ENCODE measurements at regions not wholly inside any gene's neighbourhood (a gene's known extent, or its start where the extent isn't known, plus 50 kb on each side); places are given as distances from the start of the nearest gene placed in this dataset.

DNA sequence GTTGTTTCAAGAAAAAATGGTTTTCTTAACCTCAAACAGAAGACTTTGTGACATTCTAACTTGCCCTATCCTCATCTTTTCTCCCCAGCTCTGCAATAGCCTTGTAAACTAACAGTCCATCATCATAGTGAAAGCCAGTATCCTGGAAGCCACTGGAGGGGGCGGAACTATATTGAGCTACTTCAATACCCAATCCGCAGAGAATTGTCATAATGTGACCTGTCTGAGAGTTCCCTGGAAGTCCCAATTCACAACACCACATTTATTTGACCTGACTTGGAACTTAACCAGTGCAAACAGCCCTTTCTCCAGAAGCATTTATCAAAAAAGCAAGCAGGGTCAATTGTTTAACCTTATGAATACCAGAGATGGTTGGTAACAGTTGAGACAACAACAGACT, 747.6 kb upstream of the GRM7 start:
- POLR2A ChIA-PET, result no interaction called here
- TF ChIP-seq, protein P1, sequence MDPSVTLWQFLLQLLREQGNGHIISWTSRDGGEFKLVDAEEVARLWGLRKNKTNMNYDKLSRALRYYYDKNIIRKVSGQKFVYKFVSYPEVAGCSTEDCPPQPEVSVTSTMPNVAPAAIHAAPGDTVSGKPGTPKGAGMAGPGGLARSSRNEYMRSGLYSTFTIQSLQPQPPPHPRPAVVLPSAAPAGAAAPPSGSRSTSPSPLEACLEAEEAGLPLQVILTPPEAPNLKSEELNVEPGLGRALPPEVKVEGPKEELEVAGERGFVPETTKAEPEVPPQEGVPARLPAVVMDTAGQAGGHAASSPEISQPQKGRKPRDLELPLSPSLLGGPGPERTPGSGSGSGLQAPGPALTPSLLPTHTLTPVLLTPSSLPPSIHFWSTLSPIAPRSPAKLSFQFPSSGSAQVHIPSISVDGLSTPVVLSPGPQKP (IDR thresholded peaks at IDR 0.05; ENCODE audit: low read depth, low read length), result no peak
- no peak for TF ChIP-seq KDM1A (IDR thresholded peaks at IDR 0.05; ENCODE audit: low read depth)
- TF ChIP-seq NPAS2 (CRISPR knock-in tag; IDR thresholded peaks at IDR 0.05; ENCODE audit: borderline replicate concordance), result no peak
- no peak for TF ChIP-seq PHF8 (IDR thresholded peaks at IDR 0.05; ENCODE audit: borderline replicate concordance, low read depth)
- no peak for TF ChIP-seq NR3C1 (IDR thresholded peaks at IDR 0.05)
- no peak for TF ChIP-seq CHD4 (IDR thresholded peaks at IDR 0.05; ENCODE audit: borderline replicate concordance)
- no peak for TF ChIP-seq MAFK (IDR thresholded peaks at IDR 0.05; ENCODE audit: partially characterized antibody)
- no peak for TF ChIP-seq MAZ (IDR thresholded peaks at IDR 0.05; ENCODE audit: borderline replicate concordance, low read depth, low read length)
- TF ChIP-seq HEYL (CRISPR knock-in tag; IDR thresholded peaks at IDR 0.05), result no peak
- TF ChIP-seq BHLHE40 (IDR thresholded peaks at IDR 0.05; ENCODE audit: low read depth, low read length), result no peak
- no peak for TF ChIP-seq ZFP36 (IDR thresholded peaks at IDR 0.05; ENCODE audit: borderline replicate concordance, partially characterized antibody)
- H3K4me1 ChIP-seq, result no peaks in the 10 kb centered on the region
- ATAC-seq (no peak), FAIRE-seq (no peak), DNase-seq (ENCODE audit: low read depth in 1 of 2, low spot score in 1 of 2) (no peak)
- H3K4me2 ChIP-seq, result no peak overlapping the region
- H3K27ac ChIP-seq, result no peak overlapping the region
- CTCF ChIA-PET, result no interaction called here
- H3K4me3 ChIP-seq, result no peak overlapping the region
- 4% methylated on average over 2 of the region's 2 CpGs for WGBS (ENCODE audit: missing lambda C conversion rate)
- no peaks in the 10 kb centered on the region for H3K9me3 ChIP-seq

DNA sequence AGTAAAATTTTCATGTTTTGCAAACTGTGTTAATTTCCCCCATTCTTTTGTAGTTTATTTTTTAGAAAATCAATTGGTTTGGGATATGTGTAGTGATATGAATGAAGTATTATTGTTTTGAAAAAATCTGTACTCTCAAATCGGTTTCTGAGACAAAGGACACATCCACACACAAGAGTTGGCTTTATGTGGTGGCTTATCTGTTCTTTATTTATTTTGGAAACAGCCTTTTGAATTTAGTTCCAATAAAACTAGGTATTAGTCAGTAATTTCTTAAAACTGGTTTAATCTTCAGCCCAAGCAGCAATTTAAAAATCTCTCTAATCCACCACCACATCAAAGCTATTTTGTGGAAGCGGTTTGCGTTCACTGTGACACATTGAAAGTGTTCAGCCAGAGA, 741.5 kb upstream of the GRM7 start:
- ATAC-seq (no peak), DNase-seq (ENCODE audit: low read depth in 1 of 2, low spot score in 1 of 2) (no peak), FAIRE-seq (no peak)
- CTCF ChIA-PET, result no interaction called here
- POLR2A ChIA-PET, result no interaction called here
- TF ChIP-seq PHF8 (IDR thresholded peaks at IDR 0.05; ENCODE audit: borderline replicate concordance, low read depth), result no peak
- TF ChIP-seq CEBPB (IDR thresholded peaks at IDR 0.05), result no peak
- TF ChIP-seq, protein P2, sequence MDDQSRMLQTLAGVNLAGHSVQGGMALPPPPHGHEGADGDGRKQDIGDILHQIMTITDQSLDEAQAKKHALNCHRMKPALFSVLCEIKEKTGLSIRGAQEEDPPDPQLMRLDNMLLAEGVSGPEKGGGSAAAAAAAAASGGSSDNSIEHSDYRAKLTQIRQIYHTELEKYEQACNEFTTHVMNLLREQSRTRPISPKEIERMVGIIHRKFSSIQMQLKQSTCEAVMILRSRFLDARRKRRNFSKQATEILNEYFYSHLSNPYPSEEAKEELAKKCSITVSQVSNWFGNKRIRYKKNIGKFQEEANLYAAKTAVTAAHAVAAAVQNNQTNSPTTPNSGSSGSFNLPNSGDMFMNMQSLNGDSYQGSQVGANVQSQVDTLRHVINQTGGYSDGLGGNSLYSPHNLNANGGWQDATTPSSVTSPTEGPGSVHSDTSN (IDR thresholded peaks at IDR 0.05), result no peak
- TF ChIP-seq, protein P3, sequence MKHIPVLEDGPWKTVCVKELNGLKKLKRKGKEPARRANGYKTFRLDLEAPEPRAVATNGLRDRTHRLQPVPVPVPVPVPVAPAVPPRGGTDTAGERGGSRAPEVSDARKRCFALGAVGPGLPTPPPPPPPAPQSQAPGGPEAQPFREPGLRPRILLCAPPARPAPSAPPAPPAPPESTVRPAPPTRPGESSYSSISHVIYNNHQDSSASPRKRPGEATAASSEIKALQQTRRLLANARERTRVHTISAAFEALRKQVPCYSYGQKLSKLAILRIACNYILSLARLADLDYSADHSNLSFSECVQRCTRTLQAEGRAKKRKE (CRISPR knock-in tag; IDR thresholded peaks at IDR 0.05; ENCODE audit: low read depth), result no peak
- Histone ChIP-seq H3K4me2 (no peak overlapping the region), H3K4me3 (no peak overlapping the region), H3K4me1 (no peaks in the 10 kb centered on the region), H3K27ac (no peak overlapping the region), H3K9me3 (no peaks in the 10 kb centered on the region)
- 9% methylated on average over 3 of the region's 3 CpGs for WGBS (ENCODE audit: missing lambda C conversion rate)

DNA sequence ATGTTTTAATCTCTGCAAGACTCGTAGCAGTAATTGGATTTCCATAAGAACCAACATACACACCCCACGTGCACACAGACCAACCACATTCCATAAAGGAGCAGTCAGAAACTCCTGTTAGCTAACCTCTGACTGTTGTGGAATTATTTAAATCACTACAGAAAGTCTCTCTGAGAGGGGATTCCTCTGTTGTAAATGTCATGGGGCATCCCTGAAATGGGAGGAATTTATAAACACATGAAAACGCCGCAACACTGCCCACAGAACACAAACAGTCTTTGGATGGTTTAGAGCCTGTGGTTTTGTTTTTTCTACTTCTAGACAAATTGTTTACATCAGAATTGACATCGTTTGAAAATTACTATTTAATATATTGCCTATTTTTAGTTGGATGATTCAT, 740.1 kb upstream of the GRM7 start:
- DNase-seq (ENCODE audit: low read depth in 1 of 2, low spot score in 1 of 2) (no peak), ATAC-seq (no peak), FAIRE-seq (no peak)
- H3K4me1 ChIP-seq, result no peaks in the 10 kb centered on the region
- POLR2A ChIA-PET, result no interaction called here
- 8% methylated on average over 5 of the region's 5 CpGs for WGBS (ENCODE audit: missing lambda C conversion rate)
- no peak overlapping the region for H3K4me3 ChIP-seq
- H3K4me2 ChIP-seq, result no peak overlapping the region
- no peaks in the 10 kb centered on the region for H3K9me3 ChIP-seq
- CTCF ChIA-PET, result no interaction called here
- H3K27ac ChIP-seq, result no peak overlapping the region
- TF ChIP-seq POLR2AphosphoS2 (conservative IDR thresholded peaks at IDR 0.05; ENCODE audit: low read length) (no peak), RAD21 (conservative IDR thresholded peaks at IDR 0.05 in 1 of 2, IDR thresholded peaks at IDR 0.05 in 1 of 2) (no peak), FOXS1 (CRISPR knock-in tag; IDR thresholded peaks at IDR 0.05) (no peak), HOXA7 (CRISPR knock-in tag; IDR thresholded peaks at IDR 0.05) (no peak), EHMT2 (IDR thresholded peaks at IDR 0.05; ENCODE audit: low read depth) (no peak), RFX5 (IDR thresholded peaks at IDR 0.05) (no peak), EHF (CRISPR knock-in tag; IDR thresholded peaks at IDR 0.05) (no peak), KDM5A (IDR thresholded peaks at IDR 0.05) (no peak), HOXB13 (CRISPR knock-in tag; IDR thresholded peaks at IDR 0.05; ENCODE audit: low read depth) (no peak), CBX2 (IDR thresholded peaks at IDR 0.05; ENCODE audit: borderline replicate concordance, low read depth) (no peak), ZC3H11A (IDR thresholded peaks at IDR 0.05) (no peak)
- TF ChIP-seq, protein P4, sequence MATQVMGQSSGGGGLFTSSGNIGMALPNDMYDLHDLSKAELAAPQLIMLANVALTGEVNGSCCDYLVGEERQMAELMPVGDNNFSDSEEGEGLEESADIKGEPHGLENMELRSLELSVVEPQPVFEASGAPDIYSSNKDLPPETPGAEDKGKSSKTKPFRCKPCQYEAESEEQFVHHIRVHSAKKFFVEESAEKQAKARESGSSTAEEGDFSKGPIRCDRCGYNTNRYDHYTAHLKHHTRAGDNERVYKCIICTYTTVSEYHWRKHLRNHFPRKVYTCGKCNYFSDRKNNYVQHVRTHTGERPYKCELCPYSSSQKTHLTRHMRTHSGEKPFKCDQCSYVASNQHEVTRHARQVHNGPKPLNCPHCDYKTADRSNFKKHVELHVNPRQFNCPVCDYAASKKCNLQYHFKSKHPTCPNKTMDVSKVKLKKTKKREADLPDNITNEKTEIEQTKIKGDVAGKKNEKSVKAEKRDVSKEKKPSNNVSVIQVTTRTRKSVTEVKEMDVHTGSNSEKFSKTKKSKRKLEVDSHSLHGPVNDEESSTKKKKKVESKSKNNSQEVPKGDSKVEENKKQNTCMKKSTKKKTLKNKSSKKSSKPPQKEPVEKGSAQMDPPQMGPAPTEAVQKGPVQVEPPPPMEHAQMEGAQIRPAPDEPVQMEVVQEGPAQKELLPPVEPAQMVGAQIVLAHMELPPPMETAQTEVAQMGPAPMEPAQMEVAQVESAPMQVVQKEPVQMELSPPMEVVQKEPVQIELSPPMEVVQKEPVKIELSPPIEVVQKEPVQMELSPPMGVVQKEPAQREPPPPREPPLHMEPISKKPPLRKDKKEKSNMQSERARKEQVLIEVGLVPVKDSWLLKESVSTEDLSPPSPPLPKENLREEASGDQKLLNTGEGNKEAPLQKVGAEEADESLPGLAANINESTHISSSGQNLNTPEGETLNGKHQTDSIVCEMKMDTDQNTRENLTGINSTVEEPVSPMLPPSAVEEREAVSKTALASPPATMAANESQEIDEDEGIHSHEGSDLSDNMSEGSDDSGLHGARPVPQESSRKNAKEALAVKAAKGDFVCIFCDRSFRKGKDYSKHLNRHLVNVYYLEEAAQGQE (IDR thresholded peaks at IDR 0.05), result no peak
- TF ChIP-seq, protein P2 (IDR thresholded peaks at IDR 0.05), result no peak
- TF ChIP-seq, protein P1 (IDR thresholded peaks at IDR 0.05; ENCODE audit: low read depth, low read length), result no peak

Measured in A549 (cell line).